ENCODE measurements at regions not wholly inside any gene's neighbourhood (a gene's known extent, or its start where the extent isn't known, plus 50 kb on each side); places are given as distances from the start of the nearest gene placed in this dataset.

GRCh38 chr6:26198722-26199056 is 111.5 kb downstream of the HFE start:
- DNase-seq: no peak

GRCh38 chr6:26199057-26199772 is 112.0 kb downstream of the HFE start:
- DNase-seq: peak; percentile 81

- no peak for DNase-seq
Measured at GRCh38 chr6:26199773-26200764, 112.8 kb downstream of the HFE start.

GRCh38 chr6:26200918-26201721 is 113.9 kb downstream of the HFE start:
- no peak for DNase-seq

- no peak for DNase-seq
Measured at GRCh38 chr6:26202201-26202611, 115.0 kb downstream of the HFE start.

- DNase-seq: no peak
Measured at GRCh38 chr6:26202811-26203583, 115.8 kb downstream of the HFE start.

GRCh38 chr6:26204332-26205160 is 117.3 kb downstream of the HFE start:
- peak; percentile 96 for DNase-seq

- DNase-seq: peak; percentile 83
Measured at GRCh38 chr6:26205161-26205624, 118.0 kb downstream of the HFE start.

- peak; percentile 7 for DNase-seq
Measured at GRCh38 chr6:26205625-26206574, 118.7 kb downstream of the HFE start.

GRCh38 chr6:26206868-26207801 is 119.9 kb downstream of the HFE start:
- DNase-seq: no peak

GRCh38 chr6:26211963-26212362 is 124.7 kb downstream of the HFE start:
- DNase-seq: no peak

- no peak for DNase-seq
Measured at GRCh38 chr6:26213334-26214075, 126.3 kb downstream of the HFE start.

- DNase-seq: peak; percentile 22
Measured at GRCh38 chr6:26214803-26215584, 127.8 kb downstream of the HFE start.

- peak; percentile 49 for DNase-seq
Measured at GRCh38 chr6:26215585-26216358, 128.5 kb downstream of the HFE start.

GRCh38 chr6:26216359-26216885 is 129.2 kb downstream of the HFE start:
- peak; percentile 90 for DNase-seq

Measured in NCI-H2171 (cell line).